Breast epithelium (tissue), 3 donors: ENCODE measurements at regions not wholly inside any gene's neighbourhood (a gene's known extent, or its start where the extent isn't known, plus 50 kb on each side); places are given as distances from the start of the nearest gene placed in this dataset.

Experiments used
- CTCF ChIP-seq, 3 donors: fragments of 450-650 bp; IDR thresholded peaks; one replicate each; pipeline ENCODE4 v1.5.1; 2016 to 2017; ENCODE audit warnings: antibody characterized with exemption in 3 of 3, mild to moderate bottlenecking in 3 of 3, moderate library complexity in 3 of 3
- POLR2A ChIP-seq: fragments of 450-650 bp; IDR thresholded peaks from one replicate; pipeline ENCODE4 v1.6.1; 2016; ENCODE audit warnings: antibody characterized with exemption, mild to moderate bottlenecking, moderate library complexity
- POLR2AphosphoS5 ChIP-seq, 3 donors: sonication (generic); formaldehyde crosslinking; IDR thresholded peaks; one replicate each; pipeline ENCODE4 v1.6.1; 2017; ENCODE audit warnings: antibody characterized with exemption in 3 of 3

GRCh38 chr5:67724412-67725135, 491.0 kb upstream of the PIK3R1 start:
- no peak for TF ChIP-seq CTCF (IDR thresholded peaks at IDR 0.05)
- no peak for TF ChIP-seq POLR2AphosphoS5 (IDR thresholded peaks at IDR 0.05)
- TF ChIP-seq POLR2A, result no peak
